ENCODE measurements at regions not wholly inside any gene's neighbourhood (a gene's known extent, or its start where the extent isn't known, plus 50 kb on each side); places are given as distances from the start of the nearest gene placed in this dataset.

DNA sequence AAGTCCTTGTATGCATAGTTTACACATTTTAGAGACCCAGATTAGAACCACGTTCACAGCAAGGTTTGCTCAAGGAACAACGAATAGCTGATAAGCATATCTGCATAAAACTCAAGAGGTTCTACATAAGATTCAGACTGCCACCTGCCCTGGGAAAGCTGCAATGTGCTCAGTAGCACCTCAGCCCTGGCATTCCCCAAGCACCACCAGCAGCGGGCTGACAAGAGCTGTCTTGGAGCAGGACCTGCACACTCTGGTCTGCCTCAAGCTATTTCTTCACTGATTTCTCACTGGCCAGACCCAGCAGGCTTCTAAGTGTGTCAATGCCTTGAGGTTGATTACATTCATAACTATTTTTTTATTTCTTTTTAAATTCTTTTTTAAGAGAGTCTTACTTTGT is 65.8 kb upstream of the UQCRFS1 start:
- WGBS, 2 donors: 39 to 51% methylated on average over 3 of the region's 3 CpGs

GRCh38 chr19:29283366-29283765 is 70.4 kb upstream of the UQCRFS1 start:
- intact Hi-C loops (cut with DNase I): no loop called here
- Histone ChIP-seq H3K36me3 (no peaks in the 10 kb centered on the region), H3K27ac (no peak overlapping the region), H3K27me3 (peaks cover 0 to 22% (median 0%) of the 10 kb centered on the region in 3 donors), H3K9me3 (no peaks in the 10 kb centered on the region), H3K4me3 (no peak overlapping the region), H3K4me1 (no peaks in the 10 kb centered on the region)
- WGBS, 2 donors: 67 to 77% methylated on average over 3 of the region's 3 CpGs
- DNase-seq: no peak
- TF ChIP-seq POLR2AphosphoS5 (IDR thresholded peaks at IDR 0.05): no peak
- TF ChIP-seq EP300 (IDR thresholded peaks at IDR 0.05): no peak
- no peak for TF ChIP-seq POLR2A (IDR thresholded peaks at IDR 0.05)
- TF ChIP-seq, protein P1, sequence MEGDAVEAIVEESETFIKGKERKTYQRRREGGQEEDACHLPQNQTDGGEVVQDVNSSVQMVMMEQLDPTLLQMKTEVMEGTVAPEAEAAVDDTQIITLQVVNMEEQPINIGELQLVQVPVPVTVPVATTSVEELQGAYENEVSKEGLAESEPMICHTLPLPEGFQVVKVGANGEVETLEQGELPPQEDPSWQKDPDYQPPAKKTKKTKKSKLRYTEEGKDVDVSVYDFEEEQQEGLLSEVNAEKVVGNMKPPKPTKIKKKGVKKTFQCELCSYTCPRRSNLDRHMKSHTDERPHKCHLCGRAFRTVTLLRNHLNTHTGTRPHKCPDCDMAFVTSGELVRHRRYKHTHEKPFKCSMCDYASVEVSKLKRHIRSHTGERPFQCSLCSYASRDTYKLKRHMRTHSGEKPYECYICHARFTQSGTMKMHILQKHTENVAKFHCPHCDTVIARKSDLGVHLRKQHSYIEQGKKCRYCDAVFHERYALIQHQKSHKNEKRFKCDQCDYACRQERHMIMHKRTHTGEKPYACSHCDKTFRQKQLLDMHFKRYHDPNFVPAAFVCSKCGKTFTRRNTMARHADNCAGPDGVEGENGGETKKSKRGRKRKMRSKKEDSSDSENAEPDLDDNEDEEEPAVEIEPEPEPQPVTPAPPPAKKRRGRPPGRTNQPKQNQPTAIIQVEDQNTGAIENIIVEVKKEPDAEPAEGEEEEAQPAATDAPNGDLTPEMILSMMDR (IDR thresholded peaks at IDR 0.05): no peak

More for the DNA sequence above, 65.8 kb upstream of the UQCRFS1 start:
- no peaks in the 10 kb centered on the region for H3K9me3 ChIP-seq
- H3K4me1 ChIP-seq: no peaks in the 10 kb centered on the region
- no peaks in the 10 kb centered on the region for H3K36me3 ChIP-seq
- H3K27ac ChIP-seq: no peak overlapping the region
- H3K4me3 ChIP-seq: no peak overlapping the region
- H3K27me3 ChIP-seq: peaks cover 0 to 26% (median 0%) of the 10 kb centered on the region in 3 donors
- intact Hi-C loops (cut with DNase I): no loop called here
- no peak for TF ChIP-seq EP300 (IDR thresholded peaks at IDR 0.05)
- no peak for TF ChIP-seq POLR2AphosphoS5 (IDR thresholded peaks at IDR 0.05)
- TF ChIP-seq POLR2A (IDR thresholded peaks at IDR 0.05): no peak
- TF ChIP-seq, protein P1 (IDR thresholded peaks at IDR 0.05): no peak
- no peak for DNase-seq

GRCh38 chr19:29285187-29285687 is 72.3 kb upstream of the UQCRFS1 start:
- no peak overlapping the region for H3K4me3 ChIP-seq
- intact Hi-C loops (cut with DNase I): no loop called here
- TF ChIP-seq POLR2A (IDR thresholded peaks at IDR 0.05) (no peak), POLR2AphosphoS5 (IDR thresholded peaks at IDR 0.05) (no peak), EP300 (IDR thresholded peaks at IDR 0.05) (no peak)
- TF ChIP-seq, protein P1 (IDR thresholded peaks at IDR 0.05): no peak
- H3K27ac ChIP-seq: no peak overlapping the region
- no peaks in the 10 kb centered on the region for H3K4me1 ChIP-seq
- H3K27me3 ChIP-seq: peaks cover 0 to 22% (median 0%) of the 10 kb centered on the region in 3 donors
- no peaks in the 10 kb centered on the region for H3K9me3 ChIP-seq
- no peaks in the 10 kb centered on the region for H3K36me3 ChIP-seq
- DNase-seq: no peak
- 69 to 74% methylated on average over 6 of the region's 6 CpGs for WGBS, 2 donors

DNA sequence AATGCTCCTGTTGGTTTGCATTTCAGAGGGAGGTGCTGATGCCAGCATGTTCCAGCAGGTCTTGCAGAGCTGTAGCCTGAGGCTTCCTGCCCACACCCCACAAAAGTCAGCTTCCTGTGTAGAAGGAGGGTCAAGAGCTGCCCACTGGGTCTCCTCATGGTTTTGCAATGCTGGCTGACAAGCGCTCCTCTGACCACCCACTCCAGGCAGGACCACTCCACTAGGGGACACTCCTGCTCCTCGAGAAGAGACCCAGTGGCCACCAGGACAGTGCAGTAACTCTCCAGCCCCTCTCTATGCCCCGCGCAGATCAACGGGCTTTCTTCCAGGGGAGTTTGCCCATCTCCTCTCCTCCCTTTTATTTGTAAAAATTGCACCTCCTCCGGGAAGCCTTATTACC is 72.9 kb upstream of the UQCRFS1 start:
- no peak for TF ChIP-seq POLR2A (IDR thresholded peaks at IDR 0.05)
- TF ChIP-seq, protein P1 (IDR thresholded peaks at IDR 0.05): no peak
- no peak for TF ChIP-seq POLR2AphosphoS5 (IDR thresholded peaks at IDR 0.05)
- no peak for TF ChIP-seq EP300 (IDR thresholded peaks at IDR 0.05)
- WGBS, 2 donors: 28 to 34% methylated on average over 6 of the region's 6 CpGs
- Histone ChIP-seq H3K27me3 (peaks cover 0 to 22% (median 0%) of the 10 kb centered on the region in 3 donors), H3K4me1 (no peaks in the 10 kb centered on the region), H3K27ac (no peak overlapping the region), H3K9me3 (no peaks in the 10 kb centered on the region), H3K36me3 (no peaks in the 10 kb centered on the region), H3K4me3 (no peak overlapping the region)
- no peak for DNase-seq
- intact Hi-C loops (cut with DNase I): no loop called here

DNA sequence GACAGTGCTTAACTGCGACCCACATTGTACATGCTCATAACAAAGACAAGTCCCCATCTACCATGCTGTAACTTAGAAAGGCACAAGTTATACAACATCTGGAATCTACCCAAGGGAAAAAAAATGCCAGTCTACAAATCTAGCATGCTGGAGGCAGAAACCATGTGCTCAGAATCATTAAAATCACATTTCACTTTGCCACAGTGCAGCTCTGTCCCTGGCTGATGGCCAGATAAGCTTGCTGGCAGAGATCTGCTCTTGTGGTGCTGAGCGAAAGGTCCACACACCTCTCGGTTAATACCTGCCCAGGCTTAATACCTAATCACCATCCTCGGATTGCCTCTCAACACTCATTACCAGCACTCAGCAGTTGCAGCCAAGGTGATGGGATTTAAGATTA is 74.1 kb upstream of the UQCRFS1 start:
- Histone ChIP-seq H3K9me3 (no peaks in the 10 kb centered on the region), H3K27ac (no peak overlapping the region), H3K4me3 (no peak overlapping the region), H3K36me3 (no peaks in the 10 kb centered on the region), H3K27me3 (peaks cover 0 to 18% (median 0%) of the 10 kb centered on the region in 3 donors), H3K4me1 (no peaks in the 10 kb centered on the region)
- no peak for DNase-seq
- TF ChIP-seq, protein P1 (IDR thresholded peaks at IDR 0.05): no peak
- no peak for TF ChIP-seq POLR2A (IDR thresholded peaks at IDR 0.05)
- TF ChIP-seq EP300 (IDR thresholded peaks at IDR 0.05): no peak
- no peak for TF ChIP-seq POLR2AphosphoS5 (IDR thresholded peaks at IDR 0.05)
- intact Hi-C loops (cut with DNase I): no loop called here
- 65 to 73% methylated on average over 4 of the region's 4 CpGs for WGBS, 2 donors
